DMS 273 treated with DMSO at 0.1 percent for 48 hours (cell line): ENCODE measurements at regions not wholly inside any gene's neighbourhood (a gene's known extent, or its start where the extent isn't known, plus 50 kb on each side); places are given as distances from the start of the nearest gene placed in this dataset.

Experiments used
- DNase-seq: peaks from one replicate; lab custom pipeline; 2025; lab: John Stamatoyannopoulos, UW

- no peak for DNase-seq
These were observed 144.2 kb upstream of the ZNF507 start for GRCh38 chr19:32201211-32201610.

GRCh38 chr19:32201636-32202051, 143.8 kb upstream of the ZNF507 start:
- DNase-seq: no peak

DNA sequence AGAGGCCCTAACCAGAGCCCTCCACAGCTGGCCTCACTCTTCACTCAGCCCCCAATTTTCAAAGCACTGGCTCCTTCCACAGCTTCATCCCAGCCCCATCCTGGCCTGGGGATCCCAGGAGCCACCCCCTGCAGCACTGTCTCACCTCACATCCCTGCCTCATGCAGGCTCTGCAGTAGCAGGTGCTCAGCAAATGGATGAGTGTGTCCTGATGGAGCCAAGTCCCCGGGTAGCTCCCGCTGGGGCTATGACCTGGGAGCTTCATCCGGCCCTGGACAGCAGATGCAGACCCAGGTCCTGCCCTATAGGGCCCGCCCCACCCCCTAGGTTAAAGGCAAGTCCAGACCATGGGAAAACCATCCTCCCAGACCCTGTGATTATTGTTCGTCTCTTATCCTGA, 143.2 kb upstream of the ZNF507 start:
- no peak for DNase-seq

GRCh38 chr19:32203161-32203560, 142.2 kb upstream of the ZNF507 start:
- DNase-seq: no peak

DNA sequence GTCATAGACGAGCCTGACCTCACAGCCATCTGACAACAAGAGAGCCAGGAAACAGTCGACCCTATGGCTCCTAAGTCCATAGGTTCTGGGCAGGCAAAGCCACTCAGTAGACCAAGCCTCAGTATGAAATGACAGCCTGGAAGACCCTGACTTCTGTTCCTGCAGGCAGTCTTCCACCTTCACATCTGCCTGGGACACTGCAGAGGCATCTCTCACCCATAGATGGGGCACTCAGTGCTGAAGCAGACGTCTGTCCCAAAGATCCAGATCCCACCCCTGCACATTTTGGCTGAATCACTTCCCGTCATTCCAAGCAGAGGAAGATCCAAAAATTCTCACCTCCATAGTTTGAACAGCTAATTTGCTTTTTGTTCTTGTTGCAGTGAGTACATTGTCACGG, 139.3 kb upstream of the ZNF507 start:
- no peak for DNase-seq

GRCh38 chr19:32208060-32208459, 137.3 kb upstream of the ZNF507 start:
- no peak for DNase-seq

DNA sequence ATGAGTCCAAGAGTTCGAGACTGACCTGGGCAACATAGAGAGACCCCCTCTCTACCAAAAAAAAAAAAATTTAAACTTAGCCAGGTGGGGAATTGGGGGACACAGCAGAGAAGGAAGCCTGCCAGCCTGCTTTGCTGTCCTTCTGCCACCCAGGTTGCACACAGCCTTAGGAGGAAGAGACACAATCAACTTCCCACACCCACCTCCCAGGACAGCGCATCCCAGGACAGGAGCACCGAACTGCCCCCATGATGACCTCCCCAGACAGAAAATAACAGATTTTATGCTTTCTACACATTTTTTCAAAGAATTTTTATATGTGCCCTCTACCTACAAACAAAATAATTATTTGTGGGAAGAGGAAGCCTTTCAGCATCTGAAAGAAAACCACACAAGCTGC, 126.0 kb upstream of the ZNF507 start:
- DNase-seq: no peak

DNA sequence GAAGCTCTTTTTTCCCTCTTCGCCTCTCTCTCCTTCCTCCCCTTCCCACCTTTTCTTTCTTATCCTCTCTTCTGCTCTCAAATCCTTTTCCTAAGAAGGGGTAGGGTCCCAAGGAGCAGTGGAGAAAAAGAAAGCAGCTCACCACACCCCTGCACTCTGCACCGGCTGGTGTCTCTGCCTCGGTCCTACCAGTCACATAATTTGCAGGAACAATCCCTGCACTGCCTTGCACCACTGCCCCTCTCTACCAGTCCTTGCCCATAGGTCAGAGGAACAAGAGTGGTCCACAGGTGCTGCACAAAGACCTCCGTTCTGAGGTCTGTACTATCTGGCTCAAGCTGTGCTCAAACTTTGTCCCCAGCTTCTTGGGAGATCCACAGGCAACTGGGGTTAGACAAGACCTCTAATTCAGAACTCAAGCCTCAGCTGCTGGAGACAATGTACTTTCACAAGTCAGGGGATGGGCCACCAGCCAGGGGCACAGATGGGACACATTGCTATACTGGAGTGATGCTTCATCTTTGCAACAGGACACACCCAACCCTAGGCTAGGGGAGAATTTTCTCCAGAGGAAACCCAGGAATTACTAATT, 125.4 kb upstream of the ZNF507 start:
- no peak for DNase-seq

- no peak for DNase-seq
These were observed 124.5 kb upstream of the ZNF507 start for GRCh38 chr19:32220951-32221350.

- DNase-seq: no peak
These were observed 122.9 kb upstream of the ZNF507 start for GRCh38 chr19:32222556-32222955.

GRCh38 chr19:32223106-32223505, 122.3 kb upstream of the ZNF507 start:
- no peak for DNase-seq

DNA sequence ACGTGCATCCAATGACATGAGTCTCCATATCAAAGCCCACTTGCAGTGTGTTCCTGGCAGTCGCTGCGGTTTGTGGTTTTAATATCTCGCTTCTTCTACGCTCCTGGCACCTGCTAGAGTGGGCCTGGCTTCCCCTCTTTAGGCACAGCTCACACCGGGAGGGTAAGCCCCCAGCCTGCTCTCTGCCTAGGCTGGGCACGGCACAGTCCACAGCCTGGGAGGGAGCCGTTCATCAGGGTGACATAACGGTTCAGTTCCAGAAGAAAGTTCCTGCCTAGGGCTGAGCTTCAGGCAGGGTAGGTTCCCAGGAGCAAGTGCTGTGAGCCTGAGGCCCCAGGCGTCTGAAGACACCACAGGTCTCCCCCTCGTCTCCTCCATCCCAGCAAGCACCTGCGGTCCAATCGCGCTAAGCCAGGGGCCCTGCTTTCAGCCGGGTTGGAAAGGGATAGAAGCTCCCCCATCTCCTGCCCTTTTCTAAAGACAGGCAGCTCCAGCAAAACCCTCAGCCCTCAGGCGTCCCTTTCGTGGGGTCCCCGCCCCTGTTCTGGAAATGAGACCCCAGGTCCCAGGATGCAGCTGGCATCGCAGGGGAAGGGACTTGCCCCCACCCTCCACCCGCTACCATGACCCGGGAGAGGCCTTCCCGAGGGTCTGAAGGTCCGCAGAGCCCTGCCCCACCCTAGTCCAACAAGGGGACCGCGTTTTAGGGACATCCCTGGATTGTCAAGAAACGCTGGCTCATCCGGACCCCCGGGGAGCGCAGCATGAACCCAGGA, 121.6 kb upstream of the ZNF507 start:
- DNase-seq: no peak

DNA sequence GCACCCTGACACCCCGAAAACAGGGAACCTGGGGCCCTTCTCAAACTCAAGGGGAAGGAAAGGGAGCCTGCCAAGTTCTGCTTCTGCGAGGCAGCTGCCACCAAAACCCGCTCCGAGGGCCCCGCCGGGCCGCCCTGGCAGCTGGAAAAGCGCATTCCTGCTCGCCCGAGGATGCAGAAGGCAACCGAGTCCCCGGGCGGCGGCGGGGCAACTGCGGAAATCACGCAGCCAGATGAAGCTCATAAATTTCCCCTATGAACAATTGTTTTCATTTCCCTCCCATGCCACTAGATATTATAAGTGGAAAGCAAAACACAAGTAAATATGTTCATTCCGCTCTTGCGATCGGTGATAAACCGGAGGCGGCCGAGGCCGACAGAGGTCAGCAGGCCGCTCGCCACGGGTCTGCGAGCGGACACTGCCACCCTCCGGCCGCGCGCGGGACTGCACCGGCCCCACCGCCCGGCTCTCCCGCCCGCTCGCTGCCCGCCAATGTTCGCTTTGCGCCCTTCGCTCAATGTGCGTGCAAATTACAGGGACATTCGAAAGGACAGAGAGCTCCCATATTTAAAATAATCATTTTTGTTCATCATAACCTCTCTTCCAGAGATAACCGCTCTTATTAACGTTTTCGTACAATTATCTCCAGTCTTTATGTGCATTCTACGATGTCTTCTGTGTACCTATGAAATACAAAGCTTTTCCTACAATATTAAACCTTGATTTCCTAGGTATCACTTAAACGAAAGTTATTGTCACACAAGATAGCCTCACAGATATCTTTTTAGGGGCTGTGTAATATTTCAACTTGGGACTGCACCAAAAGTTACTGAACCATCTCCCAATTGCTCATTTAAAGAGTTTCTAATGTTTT, 120.8 kb upstream of the ZNF507 start:
- no peak for DNase-seq

DNA sequence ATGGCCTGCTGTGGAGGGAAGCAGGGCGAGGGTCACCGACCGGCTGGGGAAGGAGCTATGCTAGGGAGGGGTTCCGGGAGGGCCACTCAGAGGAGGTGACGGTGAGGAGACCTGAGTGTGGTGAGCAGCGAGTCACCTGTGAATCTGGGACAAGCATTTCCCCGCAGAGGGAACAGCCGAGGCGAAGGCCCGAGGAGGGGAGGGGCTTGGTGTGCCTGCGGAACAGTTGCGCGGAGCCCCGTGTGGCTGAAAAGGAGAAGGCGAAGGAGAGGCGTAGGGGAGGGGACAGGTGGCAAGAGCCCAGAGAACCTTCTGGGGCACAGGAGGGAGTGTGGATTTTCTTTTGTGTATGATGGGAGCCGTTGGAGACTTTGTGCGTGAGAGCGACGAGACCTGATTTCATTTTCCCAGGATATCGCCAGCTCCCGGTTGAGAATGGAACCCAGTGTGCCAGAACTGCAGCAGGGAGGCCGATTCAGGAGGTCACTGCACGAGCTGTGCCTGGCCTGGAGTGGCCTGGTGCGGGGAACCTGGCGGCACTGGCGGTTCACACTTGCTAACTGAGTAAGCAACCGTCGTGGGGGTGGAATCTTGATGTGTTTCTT, 117.7 kb upstream of the ZNF507 start:
- no peak for DNase-seq

- DNase-seq: no peak
These were observed 115.0 kb upstream of the ZNF507 start for GRCh38 chr19:32230441-32230840.

DNA sequence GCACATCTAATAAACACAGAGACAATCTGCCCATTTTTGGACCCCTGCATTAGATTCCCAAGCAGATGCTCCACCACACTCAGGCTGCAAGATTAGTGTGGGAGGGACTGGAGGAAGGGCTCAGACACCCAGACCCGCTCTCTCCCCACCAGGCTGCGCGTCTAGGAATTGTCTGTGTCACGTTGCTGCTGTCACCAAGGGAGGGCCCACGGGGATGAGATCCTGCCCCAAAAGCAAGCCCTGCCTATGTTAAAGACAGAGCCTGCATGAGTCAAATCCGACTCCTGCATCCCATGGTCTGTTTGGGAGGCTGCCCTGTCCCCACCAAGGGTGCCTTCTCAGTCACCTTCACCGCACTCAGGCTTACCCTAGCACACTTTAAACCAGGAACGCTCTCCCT, 114.4 kb upstream of the ZNF507 start:
- DNase-seq: no peak

- DNase-seq: no peak
These were observed 113.7 kb upstream of the ZNF507 start for GRCh38 chr19:32231691-32232090.

DNA sequence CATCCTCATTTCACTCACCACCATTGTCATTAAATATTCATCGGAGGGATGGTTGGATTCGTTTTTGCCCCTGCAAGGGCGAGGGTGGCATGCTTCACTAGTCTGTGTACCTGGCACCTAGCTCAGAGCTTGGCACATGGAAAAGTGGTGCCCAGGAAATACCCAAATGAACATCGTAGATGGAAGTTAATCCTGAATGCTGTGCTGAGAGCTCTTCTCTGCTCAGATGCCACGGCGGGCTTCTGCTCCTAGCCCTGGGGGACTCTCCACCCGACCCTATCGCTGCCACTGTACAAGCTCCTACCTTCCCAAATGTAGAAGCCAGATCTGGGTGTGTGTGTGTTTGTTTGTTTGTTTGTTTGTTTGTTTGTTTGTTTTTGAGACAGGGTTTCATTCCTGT, 113.0 kb upstream of the ZNF507 start:
- no peak for DNase-seq

- no peak for DNase-seq
These were observed 112.3 kb upstream of the ZNF507 start for GRCh38 chr19:32233091-32233490.

DNA sequence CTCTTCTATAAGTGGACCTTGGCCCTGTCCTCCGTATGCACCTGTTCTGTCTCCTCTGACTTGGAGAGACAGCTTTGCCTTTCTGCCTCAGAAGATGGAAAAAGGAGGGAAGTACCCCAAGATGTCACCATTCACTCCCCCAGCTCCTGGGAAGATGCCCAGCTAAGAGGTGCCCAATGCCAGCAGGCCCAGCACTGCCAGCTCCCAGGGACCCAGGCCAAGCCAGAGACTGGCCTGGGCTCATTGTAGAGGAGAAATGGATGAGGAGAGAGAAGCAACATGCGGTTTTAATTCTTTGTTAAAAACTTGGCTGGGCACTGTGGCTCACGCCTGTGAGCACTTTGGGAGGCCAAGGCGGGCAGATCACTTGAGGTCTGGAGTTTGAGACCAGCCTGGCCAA, 111.5 kb upstream of the ZNF507 start:
- DNase-seq: no peak

DNA sequence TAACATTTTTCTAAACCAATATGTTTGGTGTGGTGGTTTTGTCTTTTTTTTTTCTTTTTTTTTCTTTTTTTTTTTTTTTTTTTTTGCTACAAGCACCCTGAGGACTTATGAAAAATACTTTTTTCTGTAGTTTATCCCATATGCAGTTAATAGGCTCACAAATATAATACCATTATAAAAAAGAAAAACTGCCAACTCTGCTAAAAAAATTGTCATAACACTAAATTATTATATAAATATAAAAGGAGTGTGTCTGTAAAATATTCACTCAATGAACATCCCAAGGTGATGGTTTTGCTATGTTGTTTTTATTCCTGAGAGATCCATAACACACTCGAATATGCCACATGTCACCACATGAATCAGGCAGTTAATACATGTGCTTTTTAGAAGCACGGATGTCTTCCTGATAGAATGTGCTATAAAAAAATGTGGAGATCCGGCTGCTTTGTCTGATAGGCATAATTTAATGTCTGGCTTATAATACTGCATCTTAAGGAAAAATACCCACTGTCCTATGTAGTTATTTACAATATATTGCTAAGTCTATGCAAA, 110.7 kb upstream of the ZNF507 start:
- DNase-seq: no peak

DNA sequence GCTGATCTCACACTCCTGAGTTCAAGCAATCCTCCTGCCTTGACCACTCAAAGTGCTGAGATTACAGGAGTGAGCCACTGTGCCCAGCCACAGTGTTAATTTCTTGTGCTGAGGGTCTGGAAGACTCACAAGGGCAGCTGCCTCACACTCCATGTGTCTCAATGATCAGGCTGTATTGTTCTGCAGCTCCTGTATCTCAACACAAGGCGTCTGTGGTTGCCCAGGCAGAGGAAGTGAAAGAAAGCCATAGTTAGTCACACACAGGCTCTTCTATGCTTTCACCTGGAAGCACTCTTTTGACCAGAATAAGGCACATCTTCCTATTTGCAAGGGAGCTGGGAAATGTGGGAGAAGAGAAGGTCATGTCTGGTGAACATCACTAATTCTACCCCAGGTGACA, 107.3 kb upstream of the ZNF507 start:
- DNase-seq: no peak
